Endothelial cell of umbilical vein (primary cell): ENCODE measurements at regions not wholly inside any gene's neighbourhood (a gene's known extent, or its start where the extent isn't known, plus 50 kb on each side); places are given as distances from the start of the nearest gene placed in this dataset.

Experiments
- BruUV-seq: library from RNA; stranded (reverse); fragments of 400-500 nt; replicated peaks from 2 replicates; lab custom pipeline; 2021; lab: Mats Ljungman, UMichigan
- CTCF ChIA-PET: fragments of 300-600, 350-600 bp; sonication (Branson Sonifier 250); formaldehyde crosslinking; loops from one replicate; lab custom pipeline; 2021; ENCODE audit warnings: antibody characterized with exemption, inconsistent platforms; lab: Charles Lee
- POLR2A ChIA-PET: fragments of 300-600, 350-600 bp; sonication (Branson Sonifier 250); formaldehyde crosslinking; loops from one replicate; lab custom pipeline; 2021; ENCODE audit warnings: antibody characterized with exemption, inconsistent platforms; lab: Charles Lee
- DNase-seq: peaks from one replicate; pipeline ENCODE4 v3.0.0-alpha.2; 2011; ENCODE audit warnings: low read depth, low spot score
- FAIRE-seq: peaks from 2 replicates; lab custom pipeline; 2011; peaks lifted over from hg19 to GRCh38; lab: Jason Lieb, UNC
- H2AFZ ChIP-seq: 2 replicates; pipeline ENCODE4 v1.6.0; 2012; ENCODE audit warnings: low read depth, low read length, control low read depth, inconsistent platforms
- H3K27ac ChIP-seq: 2 replicates; pipeline ENCODE4 v1.5.1; 2011; ENCODE audit warnings: low read depth, mild to moderate bottlenecking, control low read depth, low read length, moderate library complexity; ENCODE audit not compliant: insufficient read depth
- H3K27me3 ChIP-seq, 2 experiments: 2 replicates each; pipeline versions ENCODE4 v1.6.0 to v1.6.1; 2011; ENCODE audit warnings: low read length in 2 of 2, mixed read lengths in 1 of 2; ENCODE audit not compliant: control insufficient read depth in 2 of 2, insufficient read depth in 2 of 2
- H3K36me3 ChIP-seq, 2 experiments: 2 replicates in 1 of 2; 3 replicates in 1 of 2; pipeline ENCODE4 v1.5.1; 2011; ENCODE audit warnings: low read length in 2 of 2, mild to moderate bottlenecking in 1 of 2, moderate library complexity in 1 of 2; ENCODE audit not compliant: control insufficient read depth in 2 of 2, insufficient read depth in 2 of 2; ENCODE audit errors: extremely low read depth in 1 of 2
- H3K4me1 ChIP-seq: 3 replicates; pipeline ENCODE4 v1.5.1; 2011; ENCODE audit warnings: mild to moderate bottlenecking, low read length; ENCODE audit not compliant: control insufficient read depth, insufficient read depth; ENCODE audit errors: extremely low read depth
- H3K4me2 ChIP-seq: 2 replicates; pipeline ENCODE4 v1.6.1; 2011; ENCODE audit warnings: low read length, control low read depth, mixed read lengths; ENCODE audit not compliant: insufficient read depth
- H3K4me3 ChIP-seq, 3 experiments: fragments of 200-600 bp in 1 of 3; sonication (generic), shearing (Covaris generic) in 1 of 3; replicated peaks in 1 of 3; 2 replicates each; pipeline ENCODE4 v1.5.1; 2011 to 2016; ENCODE audit warnings: control low read depth in 3 of 3, low read length in 3 of 3, mild to moderate bottlenecking in 2 of 3, inconsistent platforms in 1 of 3, low read depth in 1 of 3, moderate library complexity in 1 of 3; ENCODE audit not compliant: insufficient read depth in 1 of 3
- H3K79me2 ChIP-seq: 2 replicates; pipeline ENCODE4 v1.6.0; 2012; ENCODE audit warnings: low read length, inconsistent platforms; ENCODE audit not compliant: control insufficient read depth, insufficient read depth
- H3K9ac ChIP-seq: replicated peaks from 2 replicates; pipeline ENCODE3; 2011; ENCODE audit warnings: low read length, control low read depth; ENCODE audit not compliant: insufficient read depth; ENCODE audit errors: extremely low read depth
- H3K9me1 ChIP-seq: replicated peaks from 3 replicates; pipeline ENCODE4 v1.6.0; 2011; ENCODE audit warnings: mild to moderate bottlenecking, low read length; ENCODE audit not compliant: control insufficient read depth, insufficient read depth; ENCODE audit errors: extremely low read depth
- H3K9me3 ChIP-seq: replicated peaks from 2 replicates; pipeline ENCODE4 v1.5.1; 2012; ENCODE audit warnings: low read length, inconsistent platforms; ENCODE audit not compliant: control insufficient read depth, insufficient read depth
- H4K20me1 ChIP-seq: replicated peaks from 2 replicates; pipeline ENCODE3; 2011; ENCODE audit warnings: mild to moderate bottlenecking, low read length; ENCODE audit not compliant: control insufficient read depth, insufficient read depth; ENCODE audit errors: extremely low read depth
- EZH2 ChIP-seq: IDR thresholded peaks from 2 replicates; pipeline ENCODE4 v1.6.1; 2012; ENCODE audit warnings: borderline replicate concordance, low read depth, mild to moderate bottlenecking, moderate library complexity, low read length, inconsistent platforms; ENCODE audit not compliant: severe bottlenecking
- FOS ChIP-seq: IDR thresholded peaks from 2 replicates; pipeline ENCODE4 v1.6.1; 2011; ENCODE audit warnings: mild to moderate bottlenecking, low read length, moderate library complexity, borderline replicate concordance; ENCODE audit not compliant: insufficient read depth
- GATA2 ChIP-seq: IDR thresholded peaks from 2 replicates; pipeline ENCODE4 v1.7.0; 2011; ENCODE audit warnings: low read depth, mild to moderate bottlenecking, moderate library complexity, mixed read lengths, low read length; ENCODE audit not compliant: insufficient read length, insufficient read depth
- JUN ChIP-seq: IDR thresholded peaks from 2 replicates; pipeline ENCODE4 v1.6.1; 2011; ENCODE audit warnings: borderline replicate concordance, low read depth; ENCODE audit not compliant: insufficient read length, insufficient read depth
- MYC ChIP-seq: IDR thresholded peaks from one replicate; pipeline ENCODE4 v1.6.1; 2011; ENCODE audit warnings: mild to moderate bottlenecking, low read depth, low read length
- POLR2A ChIP-seq: IDR thresholded peaks from 2 replicates; pipeline ENCODE4 v1.6.1; 2012; ENCODE audit warnings: low read depth, mild to moderate bottlenecking, control low read depth, low read length
- POLR2AphosphoS5 ChIP-seq: IDR thresholded peaks from 2 replicates; pipeline ENCODE4 v1.6.1; 2012; ENCODE audit warnings: low read depth, mild to moderate bottlenecking, control low read depth, low read length, moderate library complexity; ENCODE audit not compliant: insufficient read depth
- dilution Hi-C: fragments of 300-500 bp; cut with MboI; formaldehyde crosslinking; loops from one replicate; pipeline ENCODE4 v1.15.0; 2019; ENCODE audit warnings: low sequenced_read_pairs; ENCODE audit not compliant: extremely low pct_ligation_motif_present
- intact Hi-C: fragments of 100-400 bp; cut with micrococcal nuclease; formaldehyde crosslinking; loops from one replicate; pipeline ENCODE4 v1.10.0; 2022
- TF ChIP-seq, protein P1 (sequence below): IDR thresholded peaks from 2 replicates; pipeline ENCODE4 v1.6.1; 2011; ENCODE audit not compliant: insufficient read depth, insufficient read length
- TF ChIP-seq, protein P2 (sequence below), 2 donors: IDR thresholded peaks; 1 replicate in 1 of 2; 2 replicates in 1 of 2; pipeline ENCODE4 v1.5.1; 2011; ENCODE audit warnings: low read length in 2 of 2, mild to moderate bottlenecking in 2 of 2, moderate library complexity in 2 of 2, control low read depth in 1 of 2, inconsistent platforms in 1 of 2, low read depth in 1 of 2; ENCODE audit not compliant: insufficient read depth in 1 of 2; ENCODE audit errors: extremely low read depth in 1 of 2

DNA sequence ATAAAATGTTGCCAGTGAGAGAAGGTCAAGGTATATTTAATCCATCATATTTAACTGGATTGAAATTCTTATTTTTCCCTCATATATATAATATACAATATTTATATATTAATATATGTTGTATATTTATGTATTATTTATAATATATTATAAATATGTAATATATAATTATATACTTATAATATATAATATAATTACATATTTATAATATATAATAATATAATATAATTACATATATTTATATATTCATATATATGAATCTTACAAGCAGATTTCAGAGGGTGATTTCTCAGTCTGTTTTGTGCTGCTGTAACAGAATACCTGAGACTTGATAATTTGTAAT is 52.7 kb upstream of the TLE3 start:
- H3K27me3 ChIP-seq: peaks cover 0 to 1% of the 10 kb centered on the region in 2 experiments
- CTCF ChIA-PET: no interaction called here
- no peaks in the 10 kb centered on the region for H3K9me1 ChIP-seq
- POLR2A ChIA-PET: no interaction called here
- H3K9ac ChIP-seq: no peak overlapping the region
- H3K4me3 ChIP-seq: no peak overlapping the region
- dilution Hi-C loops (no loop called here), intact Hi-C loops (no loop called here)
- H3K9me3 ChIP-seq: no peaks in the 10 kb centered on the region
- H2AFZ ChIP-seq: no peak overlapping the region
- no peak for TF ChIP-seq JUN
- no peak for TF ChIP-seq POLR2AphosphoS5
- no peak for TF ChIP-seq FOS
- TF ChIP-seq GATA2: no peak
- TF ChIP-seq, protein P1, sequence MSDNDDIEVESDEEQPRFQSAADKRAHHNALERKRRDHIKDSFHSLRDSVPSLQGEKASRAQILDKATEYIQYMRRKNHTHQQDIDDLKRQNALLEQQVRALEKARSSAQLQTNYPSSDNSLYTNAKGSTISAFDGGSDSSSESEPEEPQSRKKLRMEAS: no peak
- TF ChIP-seq POLR2A: no peak
- no peak overlapping the region for H3K4me2 ChIP-seq
- H3K36me3 ChIP-seq: no peaks in the 10 kb centered on the region
- no peak overlapping the region for H3K27ac ChIP-seq
- peaks cover 7% of the 10 kb centered on the region for H3K4me1 ChIP-seq
- FAIRE-seq (no peak), DNase-seq (no peak)
- no peaks in the 10 kb centered on the region for H3K79me2 ChIP-seq
- H4K20me1 ChIP-seq: no peaks in the 10 kb centered on the region
- BruUV-seq: no TSS peak

DNA sequence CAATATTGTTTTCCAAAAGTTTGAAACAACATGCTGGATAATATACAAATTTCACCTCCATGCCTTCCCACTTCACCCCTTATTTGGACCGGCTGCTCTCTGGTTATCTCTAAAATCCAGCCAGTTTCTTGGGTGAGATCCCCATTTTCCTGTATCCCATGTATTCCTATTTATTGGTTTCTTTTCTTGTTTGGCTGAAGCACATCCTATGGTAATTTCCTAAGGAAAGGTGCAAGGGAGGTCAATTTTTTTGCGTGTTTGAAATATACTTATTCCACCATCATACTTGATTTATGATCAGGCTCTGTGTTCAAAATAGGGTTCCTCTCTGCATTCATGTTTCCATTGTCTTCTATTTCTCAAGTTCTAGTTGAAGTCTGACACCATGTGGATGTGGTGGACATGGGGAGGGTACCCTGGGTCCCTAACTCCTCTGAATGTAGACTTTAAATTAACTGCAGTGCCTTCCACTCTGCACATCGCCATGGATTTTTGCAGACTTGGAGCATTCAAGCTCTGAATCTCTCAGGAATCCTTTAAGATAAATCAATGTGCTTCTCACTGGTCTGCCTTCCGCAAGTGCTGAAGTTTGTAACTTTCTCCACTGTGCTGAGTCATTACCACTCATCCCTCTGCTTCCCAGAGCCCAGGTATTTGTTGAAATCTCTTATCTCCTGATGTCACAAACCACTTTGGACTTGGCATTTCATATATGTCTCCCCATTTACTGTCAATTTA is 52.1 kb upstream of the TLE3 start:
- Histone ChIP-seq H3K4me2 (no peak overlapping the region), H3K9me1 (no peaks in the 10 kb centered on the region), H4K20me1 (no peaks in the 10 kb centered on the region), H3K27ac (no peak overlapping the region), H3K4me3 (no peak overlapping the region), H3K9ac (no peak overlapping the region), H3K27me3 (peaks cover 0 to 3% of the 10 kb centered on the region in 2 experiments), H3K9me3 (no peaks in the 10 kb centered on the region), H3K36me3 (no peaks in the 10 kb centered on the region), H3K79me2 (no peaks in the 10 kb centered on the region), H2AFZ (no peak overlapping the region), H3K4me1 (peaks cover 7% of the 10 kb centered on the region)
- no peak for FAIRE-seq
- dilution Hi-C loops (no loop called here), intact Hi-C loops (no loop called here)
- BruUV-seq: no TSS peak
- POLR2A ChIA-PET: no interaction called here
- CTCF ChIA-PET: no interaction called here
- no peak for DNase-seq
- TF ChIP-seq, protein P1: no peak
- TF ChIP-seq, protein P2, sequence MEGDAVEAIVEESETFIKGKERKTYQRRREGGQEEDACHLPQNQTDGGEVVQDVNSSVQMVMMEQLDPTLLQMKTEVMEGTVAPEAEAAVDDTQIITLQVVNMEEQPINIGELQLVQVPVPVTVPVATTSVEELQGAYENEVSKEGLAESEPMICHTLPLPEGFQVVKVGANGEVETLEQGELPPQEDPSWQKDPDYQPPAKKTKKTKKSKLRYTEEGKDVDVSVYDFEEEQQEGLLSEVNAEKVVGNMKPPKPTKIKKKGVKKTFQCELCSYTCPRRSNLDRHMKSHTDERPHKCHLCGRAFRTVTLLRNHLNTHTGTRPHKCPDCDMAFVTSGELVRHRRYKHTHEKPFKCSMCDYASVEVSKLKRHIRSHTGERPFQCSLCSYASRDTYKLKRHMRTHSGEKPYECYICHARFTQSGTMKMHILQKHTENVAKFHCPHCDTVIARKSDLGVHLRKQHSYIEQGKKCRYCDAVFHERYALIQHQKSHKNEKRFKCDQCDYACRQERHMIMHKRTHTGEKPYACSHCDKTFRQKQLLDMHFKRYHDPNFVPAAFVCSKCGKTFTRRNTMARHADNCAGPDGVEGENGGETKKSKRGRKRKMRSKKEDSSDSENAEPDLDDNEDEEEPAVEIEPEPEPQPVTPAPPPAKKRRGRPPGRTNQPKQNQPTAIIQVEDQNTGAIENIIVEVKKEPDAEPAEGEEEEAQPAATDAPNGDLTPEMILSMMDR (IDR thresholded peaks at IDR 0.05; ENCODE audit: extremely low read depth in 1 of 2, insufficient read depth in 1 of 2, low read depth in 1 of 2, low read length in 2 of 2): no peak
- TF ChIP-seq GATA2: no peak
- no peak for TF ChIP-seq POLR2AphosphoS5
- TF ChIP-seq EZH2: no peak
- TF ChIP-seq FOS: no peak
- no peak for TF ChIP-seq JUN
- TF ChIP-seq MYC: no peak
